ENCODE measurements at regions not wholly inside any gene's neighbourhood (a gene's known extent, or its start where the extent isn't known, plus 50 kb on each side); places are given as distances from the start of the nearest gene placed in this dataset.

DNA sequence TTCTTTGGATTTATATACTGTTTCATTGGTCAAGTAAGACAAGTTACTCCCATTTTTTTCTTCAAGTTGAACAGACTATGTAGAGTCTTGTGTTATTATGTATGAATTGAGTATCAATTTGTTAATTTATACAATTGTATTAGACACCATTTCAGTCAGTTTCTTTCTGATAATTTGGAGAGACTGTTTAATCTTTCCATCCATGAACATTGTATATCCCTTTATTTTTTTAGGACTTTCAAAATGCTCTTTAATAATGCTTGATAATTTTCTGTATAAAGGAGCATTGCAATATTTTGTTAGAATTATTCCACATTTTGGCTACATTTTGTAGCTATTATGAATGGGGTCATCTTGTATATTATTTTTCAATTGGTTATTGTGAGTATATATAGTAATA is 69.1 kb upstream of the PJA2 start:
- ChIA-PET CTCF (ENCODE audit: partially characterized antibody) (interaction anchor here (1.5 to 2.1 kb wide), 2 partner anchors 575 to 837 kb away, joined by 3 to 7 read pairs; no protein-coding TSS in a partner anchor), POLR2A (ENCODE audit: partially characterized antibody) (no interaction called here)
- H3K9me3 Mint-ChIP-seq: no peaks in the 10 kb centered on the region
- H3K4me3 Mint-ChIP-seq: no peak overlapping the region
- Histone ChIP-seq H3K36me3 (ENCODE audit: insufficient read depth, low read length) (no peaks in the 10 kb centered on the region), H3K4me1 (ENCODE audit: insufficient read depth, low read length) (no peaks in the 10 kb centered on the region), H3K9me3 (ENCODE audit: control insufficient read depth in 1 of 2, low read length in 2 of 2) (no peaks in the 10 kb centered on the region), H3K27ac (ENCODE audit: low read depth, low read length) (no peak overlapping the region), H3K27me3 (ENCODE audit: insufficient read depth, low read length) (no peaks in the 10 kb centered on the region), H3K4me3 (ENCODE audit: low read length in 2 of 2) (no peak overlapping the region)
- DNase-seq: no peak
- intact Hi-C loops (cut with micrococcal nuclease): loop anchor here (1.0 kb wide), 4 partner anchors 559 to 1146 kb away; no protein-coding TSS in a partner anchor
- peaks cover 2 to 9% of the 10 kb centered on the region in 2 donors for H3K27me3 Mint-ChIP-seq
- H3K27ac Mint-ChIP-seq: no peak overlapping the region
- no peaks in the 10 kb centered on the region for H3K4me1 Mint-ChIP-seq
- H3K36me3 Mint-ChIP-seq: no peaks in the 10 kb centered on the region

DNA sequence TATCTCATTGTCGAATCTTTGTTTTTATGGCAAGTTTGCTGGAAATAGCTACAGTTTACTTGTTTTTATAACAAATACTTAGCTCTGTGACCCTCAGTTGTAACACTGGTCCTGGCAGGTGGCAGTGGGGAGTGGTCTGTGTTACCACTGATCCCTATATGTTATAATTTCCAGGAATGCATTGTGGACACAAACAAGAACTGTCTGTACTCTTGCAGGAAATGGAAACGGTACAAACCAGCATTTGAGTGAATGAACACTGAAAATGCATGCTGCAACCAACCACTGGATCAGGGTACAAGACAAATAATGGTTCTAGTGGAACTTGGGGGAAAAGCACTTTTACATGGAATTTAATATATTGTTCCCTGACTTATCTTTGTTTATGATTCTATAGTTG is 66.5 kb upstream of the PJA2 start:
- Histone ChIP-seq H3K4me1 (ENCODE audit: insufficient read depth, low read length) (no peaks in the 10 kb centered on the region), H3K27ac (ENCODE audit: low read depth, low read length) (no peak overlapping the region), H3K36me3 (ENCODE audit: insufficient read depth, low read length) (no peaks in the 10 kb centered on the region), H3K27me3 (ENCODE audit: insufficient read depth, low read length) (no peaks in the 10 kb centered on the region), H3K4me3 (ENCODE audit: low read length in 2 of 2) (no peak overlapping the region), H3K9me3 (ENCODE audit: control insufficient read depth in 1 of 2, low read length in 2 of 2) (no peaks in the 10 kb centered on the region)
- H3K27ac Mint-ChIP-seq: no peak overlapping the region
- no peak for DNase-seq
- peaks cover 4 to 9% of the 10 kb centered on the region in 2 donors for H3K27me3 Mint-ChIP-seq
- H3K4me1 Mint-ChIP-seq: no peaks in the 10 kb centered on the region
- no peaks in the 10 kb centered on the region for H3K9me3 Mint-ChIP-seq
- H3K36me3 Mint-ChIP-seq: no peaks in the 10 kb centered on the region
- no peak overlapping the region for H3K4me3 Mint-ChIP-seq
- intact Hi-C loops (cut with micrococcal nuclease): no loop called here
- CTCF ChIA-PET (ENCODE audit: partially characterized antibody): no interaction called here
- POLR2A ChIA-PET (ENCODE audit: partially characterized antibody): no interaction called here

DNA sequence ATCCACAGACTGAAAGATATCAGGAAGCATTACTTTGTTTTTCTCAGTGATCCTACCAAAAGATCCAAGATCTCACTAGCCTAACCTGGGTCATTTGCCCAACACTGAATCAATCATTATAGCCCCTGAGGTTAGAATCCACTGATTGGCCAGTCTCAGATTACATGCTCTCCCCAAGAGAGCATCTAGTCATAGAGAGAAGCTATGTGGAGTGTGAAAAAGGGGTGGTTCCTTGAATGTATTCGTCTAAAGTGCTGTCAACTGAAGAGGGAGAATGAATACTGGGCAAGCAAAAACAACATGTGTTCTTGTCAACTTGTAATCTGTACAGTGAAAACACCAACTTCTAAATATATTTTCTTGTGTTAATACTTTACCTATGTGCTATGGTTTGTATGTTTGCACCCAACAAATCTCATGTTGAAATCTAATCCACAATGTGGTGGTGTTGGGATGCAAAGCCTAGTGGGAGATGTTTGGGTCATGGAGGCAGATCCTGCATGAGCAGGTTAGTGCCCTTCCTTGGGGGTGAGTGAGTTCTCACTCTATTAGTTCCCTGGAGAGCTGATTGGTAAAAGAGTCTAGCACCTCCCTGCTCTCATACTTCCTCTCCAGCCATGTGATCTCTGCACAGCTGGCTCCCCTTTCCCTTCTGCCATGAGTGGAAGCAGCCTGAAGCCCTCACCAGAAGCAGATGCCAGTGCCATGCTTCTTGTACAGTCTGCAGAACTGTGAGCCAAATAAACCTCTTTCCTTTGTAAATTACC is 60.3 kb upstream of the PJA2 start:
- Mint-ChIP-seq H3K36me3 (no peaks in the 10 kb centered on the region), H3K4me3 (no peak overlapping the region), H3K9me3 (no peaks in the 10 kb centered on the region), H3K27ac (no peak overlapping the region), H3K4me1 (peaks cover 4 to 9% (median 5%) of the 10 kb centered on the region in 4 donors), H3K27me3 (peaks cover 4 to 7% of the 10 kb centered on the region in 2 donors)
- POLR2A ChIA-PET (ENCODE audit: partially characterized antibody): no interaction called here
- CTCF ChIA-PET (ENCODE audit: partially characterized antibody): no interaction called here
- no peak overlapping the region for H3K4me3 ChIP-seq (ENCODE audit: low read length in 2 of 2)
- no peaks in the 10 kb centered on the region for H3K4me1 ChIP-seq (ENCODE audit: insufficient read depth, low read length)
- DNase-seq: no peak
- H3K36me3 ChIP-seq (ENCODE audit: insufficient read depth, low read length): no peaks in the 10 kb centered on the region
- H3K27ac ChIP-seq (ENCODE audit: low read depth, low read length): no peak overlapping the region
- H3K27me3 ChIP-seq (ENCODE audit: insufficient read depth, low read length): no peaks in the 10 kb centered on the region
- intact Hi-C loops (cut with micrococcal nuclease): no loop called here
- H3K9me3 ChIP-seq (ENCODE audit: control insufficient read depth in 1 of 2, low read length in 2 of 2): no peaks in the 10 kb centered on the region

GRCh38 chr5:109468737-109469420 is 59.1 kb upstream of the PJA2 start:
- Histone ChIP-seq H3K9me3 (ENCODE audit: control insufficient read depth in 1 of 2, low read length in 2 of 2) (no peaks in the 10 kb centered on the region), H3K4me3 (ENCODE audit: low read length in 2 of 2) (no peak overlapping the region), H3K27me3 (ENCODE audit: insufficient read depth, low read length) (no peaks in the 10 kb centered on the region), H3K27ac (ENCODE audit: low read depth, low read length) (no peak overlapping the region), H3K36me3 (ENCODE audit: insufficient read depth, low read length) (no peaks in the 10 kb centered on the region), H3K4me1 (ENCODE audit: insufficient read depth, low read length) (no peaks in the 10 kb centered on the region)
- peak overlapping the region in 1 of 7 donors; percentile 31 for H3K27ac Mint-ChIP-seq
- H3K4me1 Mint-ChIP-seq: peaks cover 4 to 9% (median 5%) of the 10 kb centered on the region in 4 donors
- H3K27me3 Mint-ChIP-seq: peaks cover 4% of the 10 kb centered on the region in 2 donors
- peak; percentile 57 to 62 (median 60) for DNase-seq
- no peaks in the 10 kb centered on the region for H3K9me3 Mint-ChIP-seq
- POLR2A ChIA-PET (ENCODE audit: partially characterized antibody): no interaction called here
- no peak overlapping the region for H3K4me3 Mint-ChIP-seq
- intact Hi-C loops (cut with micrococcal nuclease): no loop called here
- CTCF ChIA-PET (ENCODE audit: partially characterized antibody): interaction anchor here (1.1 kb wide), 1 partner anchor 549 kb away, joined by 3 read pairs; no protein-coding TSS in a partner anchor
- no peaks in the 10 kb centered on the region for H3K36me3 Mint-ChIP-seq

- H3K4me1 ChIP-seq (ENCODE audit: insufficient read depth, low read length): no peaks in the 10 kb centered on the region
- intact Hi-C loops (cut with micrococcal nuclease): no loop called here
- H3K27me3 Mint-ChIP-seq: peaks cover 4% of the 10 kb centered on the region in 2 donors
- no peak overlapping the region for H3K4me3 ChIP-seq (ENCODE audit: low read length in 2 of 2)
- peaks cover 4 to 9% (median 5%) of the 10 kb centered on the region in 4 donors for H3K4me1 Mint-ChIP-seq
- H3K27ac Mint-ChIP-seq: no peak overlapping the region
- no peaks in the 10 kb centered on the region for H3K36me3 Mint-ChIP-seq
- no peaks in the 10 kb centered on the region for H3K27me3 ChIP-seq (ENCODE audit: insufficient read depth, low read length)
- H3K36me3 ChIP-seq (ENCODE audit: insufficient read depth, low read length): no peaks in the 10 kb centered on the region
- ChIA-PET POLR2A (ENCODE audit: partially characterized antibody) (no interaction called here), CTCF (ENCODE audit: partially characterized antibody) (interaction anchor here (1.1 kb wide), 1 partner anchor 549 kb away, joined by 3 read pairs; no protein-coding TSS in a partner anchor)
- H3K9me3 ChIP-seq (ENCODE audit: control insufficient read depth in 1 of 2, low read length in 2 of 2): no peaks in the 10 kb centered on the region
- H3K4me3 Mint-ChIP-seq: no peak overlapping the region
- DNase-seq: no peak
- H3K9me3 Mint-ChIP-seq: no peaks in the 10 kb centered on the region
- H3K27ac ChIP-seq (ENCODE audit: low read depth, low read length): no peak overlapping the region
These were observed 58.5 kb upstream of the PJA2 start for GRCh38 chr5:109468288-109468676.

DNA sequence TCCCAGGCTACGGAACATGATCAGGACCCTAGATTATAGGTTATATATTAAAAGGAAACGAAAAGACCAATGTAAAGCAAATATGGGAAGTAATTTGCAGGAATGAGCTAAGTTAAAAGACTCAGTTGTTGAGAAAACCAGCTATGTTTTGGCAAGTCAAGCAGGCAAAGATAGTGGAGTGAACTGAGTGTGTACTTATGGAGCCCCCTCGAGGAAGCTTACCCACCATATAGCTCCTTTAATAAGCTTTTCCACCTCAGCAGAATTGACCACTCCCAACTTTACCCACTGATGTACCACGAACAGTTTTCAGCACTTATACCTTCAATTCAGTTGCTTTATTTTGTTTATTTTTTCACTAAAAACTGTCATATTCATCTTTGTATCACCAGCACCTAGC is 57.3 kb upstream of the PJA2 start:
- H3K36me3 ChIP-seq (ENCODE audit: insufficient read depth, low read length): no peaks in the 10 kb centered on the region
- Mint-ChIP-seq H3K9me3 (no peaks in the 10 kb centered on the region), H3K36me3 (no peaks in the 10 kb centered on the region), H3K27me3 (peaks cover 2 to 4% of the 10 kb centered on the region in 2 donors), H3K27ac (no peak overlapping the region), H3K4me3 (no peak overlapping the region), H3K4me1 (peaks cover 4 to 9% (median 5%) of the 10 kb centered on the region in 4 donors)
- ChIA-PET CTCF (ENCODE audit: partially characterized antibody) (no interaction called here), POLR2A (ENCODE audit: partially characterized antibody) (no interaction called here)
- no peaks in the 10 kb centered on the region for H3K27me3 ChIP-seq (ENCODE audit: insufficient read depth, low read length)
- no peak overlapping the region for H3K27ac ChIP-seq (ENCODE audit: low read depth, low read length)
- H3K4me1 ChIP-seq (ENCODE audit: insufficient read depth, low read length): no peaks in the 10 kb centered on the region
- intact Hi-C loops (cut with micrococcal nuclease): no loop called here
- H3K9me3 ChIP-seq (ENCODE audit: control insufficient read depth in 1 of 2, low read length in 2 of 2): no peaks in the 10 kb centered on the region
- no peak for DNase-seq
- H3K4me3 ChIP-seq (ENCODE audit: low read length in 2 of 2): no peak overlapping the region

All from CD4-positive, alpha-beta memory T cell (primary cell).